ENCODE measurements at regions not wholly inside any gene's neighbourhood (a gene's known extent, or its start where the extent isn't known, plus 50 kb on each side); places are given as distances from the start of the nearest gene placed in this dataset.

DNA sequence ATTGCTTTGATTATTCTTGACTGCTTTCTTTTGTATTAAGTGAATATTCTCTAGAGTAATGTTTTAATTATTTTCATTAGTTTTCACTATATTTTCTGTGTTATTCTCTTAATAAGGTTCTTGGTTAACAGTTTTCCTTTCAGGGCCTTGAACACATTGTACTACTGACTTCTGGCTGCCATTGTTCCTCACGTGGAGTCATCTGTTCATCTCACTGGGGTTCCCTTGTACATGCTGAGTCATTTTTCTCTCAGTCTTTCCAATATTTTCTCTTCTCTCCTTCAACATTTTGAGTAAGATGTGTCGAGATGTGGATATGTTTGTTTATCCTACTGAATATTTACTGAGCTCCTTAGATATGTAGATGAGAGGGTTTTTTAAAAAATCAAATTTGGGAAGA is 400.7 kb downstream of the TCERG1L start:
- TF ChIP-seq SP1 (IDR thresholded peaks at IDR 0.05) = no peak
- TF ChIP-seq NFRKB (IDR thresholded peaks at IDR 0.05) = no peak
- TF ChIP-seq HDGF (IDR thresholded peaks at IDR 0.05; ENCODE audit: borderline replicate concordance) = no peak
- TF ChIP-seq ELF4 (IDR thresholded peaks at IDR 0.05) = no peak
- no peak for TF ChIP-seq FOXK2 (IDR thresholded peaks at IDR 0.05)
- no peak for TF ChIP-seq FOXM1 (IDR thresholded peaks at IDR 0.05; ENCODE audit: borderline replicate concordance)
- no peak for TF ChIP-seq CTBP1 (IDR thresholded peaks at IDR 0.05; ENCODE audit: borderline replicate concordance)

All from HEK293T (cell line).